ENCODE measurements at regions not wholly inside any gene's neighbourhood (a gene's known extent, or its start where the extent isn't known, plus 50 kb on each side); places are given as distances from the start of the nearest gene placed in this dataset.

DNA sequence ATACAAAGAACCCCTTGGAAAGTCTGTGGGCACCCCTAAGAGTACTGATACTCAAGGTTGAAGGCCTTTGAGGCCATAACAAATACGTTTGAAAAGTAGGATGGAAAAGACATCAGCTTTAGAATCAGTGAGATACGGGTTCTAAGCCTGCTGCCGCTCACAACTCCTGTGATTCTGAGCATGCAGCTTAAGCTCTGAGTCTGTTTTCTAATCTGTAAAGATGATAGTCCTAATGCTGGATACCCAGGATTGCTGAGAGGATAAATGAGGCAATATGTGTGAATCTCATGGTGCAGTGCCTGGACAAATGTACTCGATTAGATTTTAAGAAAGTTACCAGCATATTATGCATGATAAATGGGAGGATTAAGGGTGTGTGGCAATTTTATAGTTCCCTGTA lies 321.0 kb upstream of the HSF2 start:
- Mint-ChIP-seq H3K4me3 (ENCODE audit: unreplicated experiment) (no peak overlapping the region), H3K4me1 (ENCODE audit: unreplicated experiment) (peaks cover 3% of the 10 kb centered on the region), H3K9me3 (ENCODE audit: unreplicated experiment) (no peaks in the 10 kb centered on the region), H3K36me3 (ENCODE audit: low read depth, unreplicated experiment) (no peaks in the 10 kb centered on the region), H3K27me3 (ENCODE audit: unreplicated experiment) (no peaks in the 10 kb centered on the region), H3K27ac (ENCODE audit: unreplicated experiment) (no peak overlapping the region)
- DNase-seq (ENCODE audit: low spot score) = no peak
- TF ChIP-seq, protein P1, sequence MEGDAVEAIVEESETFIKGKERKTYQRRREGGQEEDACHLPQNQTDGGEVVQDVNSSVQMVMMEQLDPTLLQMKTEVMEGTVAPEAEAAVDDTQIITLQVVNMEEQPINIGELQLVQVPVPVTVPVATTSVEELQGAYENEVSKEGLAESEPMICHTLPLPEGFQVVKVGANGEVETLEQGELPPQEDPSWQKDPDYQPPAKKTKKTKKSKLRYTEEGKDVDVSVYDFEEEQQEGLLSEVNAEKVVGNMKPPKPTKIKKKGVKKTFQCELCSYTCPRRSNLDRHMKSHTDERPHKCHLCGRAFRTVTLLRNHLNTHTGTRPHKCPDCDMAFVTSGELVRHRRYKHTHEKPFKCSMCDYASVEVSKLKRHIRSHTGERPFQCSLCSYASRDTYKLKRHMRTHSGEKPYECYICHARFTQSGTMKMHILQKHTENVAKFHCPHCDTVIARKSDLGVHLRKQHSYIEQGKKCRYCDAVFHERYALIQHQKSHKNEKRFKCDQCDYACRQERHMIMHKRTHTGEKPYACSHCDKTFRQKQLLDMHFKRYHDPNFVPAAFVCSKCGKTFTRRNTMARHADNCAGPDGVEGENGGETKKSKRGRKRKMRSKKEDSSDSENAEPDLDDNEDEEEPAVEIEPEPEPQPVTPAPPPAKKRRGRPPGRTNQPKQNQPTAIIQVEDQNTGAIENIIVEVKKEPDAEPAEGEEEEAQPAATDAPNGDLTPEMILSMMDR (IDR thresholded peaks at IDR 0.05; ENCODE audit: unreplicated experiment) = no peak

DNA sequence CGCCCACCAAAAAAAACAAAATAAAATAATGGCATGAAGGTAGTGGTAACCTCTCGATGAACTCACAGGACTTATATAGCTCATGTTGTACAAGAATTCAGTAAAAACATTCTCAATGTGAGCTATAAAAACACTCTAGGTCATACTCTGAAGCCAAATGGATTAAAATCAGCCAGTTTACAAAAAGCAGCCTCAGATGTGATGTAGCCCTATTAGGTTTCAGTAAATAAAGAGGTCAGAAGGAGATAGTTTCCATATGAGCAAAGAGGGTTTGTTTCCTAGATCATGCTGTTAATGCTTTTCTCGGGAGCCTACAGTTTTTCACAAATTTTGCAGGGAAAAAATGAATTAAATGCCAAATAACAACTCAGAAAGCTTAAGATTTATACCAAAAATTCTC lies 319.5 kb upstream of the HSF2 start:
- no peak overlapping the region for H3K27ac Mint-ChIP-seq (ENCODE audit: unreplicated experiment)
- no peaks in the 10 kb centered on the region for H3K36me3 Mint-ChIP-seq (ENCODE audit: low read depth, unreplicated experiment)

DNA sequence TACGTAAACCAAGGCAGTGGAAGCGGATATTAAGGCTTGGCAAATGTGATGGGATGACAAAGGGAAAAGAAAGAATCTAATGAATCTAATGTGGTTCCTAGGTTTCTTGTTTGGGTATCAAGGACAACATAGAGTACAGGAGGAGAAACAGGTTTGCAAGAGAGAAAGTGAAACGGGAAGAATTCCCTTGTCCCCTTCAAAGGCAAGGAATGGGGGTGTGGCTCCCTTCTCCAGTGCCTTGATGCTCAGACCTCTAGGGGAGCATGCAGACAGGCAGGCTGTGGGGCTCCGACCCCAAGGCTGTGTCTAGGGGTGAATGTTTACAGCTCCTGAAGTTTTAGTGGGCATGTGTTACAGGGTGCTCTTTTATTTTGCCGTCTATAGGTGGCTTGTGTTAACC lies 317.5 kb upstream of the HSF2 start:
- DNase-seq (ENCODE audit: low spot score) = no peak
- no peaks in the 10 kb centered on the region for H3K27me3 Mint-ChIP-seq (ENCODE audit: unreplicated experiment)
- H3K4me3 Mint-ChIP-seq (ENCODE audit: unreplicated experiment) = no peak overlapping the region
- H3K27ac Mint-ChIP-seq (ENCODE audit: unreplicated experiment) = no peak overlapping the region
- no peaks in the 10 kb centered on the region for H3K36me3 Mint-ChIP-seq (ENCODE audit: low read depth, unreplicated experiment)
- H3K9me3 Mint-ChIP-seq (ENCODE audit: unreplicated experiment) = no peaks in the 10 kb centered on the region
- no peaks in the 10 kb centered on the region for H3K4me1 Mint-ChIP-seq (ENCODE audit: unreplicated experiment)
- TF ChIP-seq, protein P1 (IDR thresholded peaks at IDR 0.05; ENCODE audit: unreplicated experiment) = no peak

More for the DNA sequence above, 319.5 kb upstream of the HSF2 start:
- H3K4me3 Mint-ChIP-seq (ENCODE audit: unreplicated experiment) = no peak overlapping the region
- DNase-seq (ENCODE audit: low spot score) = no peak
- H3K27me3 Mint-ChIP-seq (ENCODE audit: unreplicated experiment) = no peaks in the 10 kb centered on the region
- TF ChIP-seq, protein P1 (IDR thresholded peaks at IDR 0.05; ENCODE audit: unreplicated experiment) = no peak
- H3K4me1 Mint-ChIP-seq (ENCODE audit: unreplicated experiment) = peaks cover 3% of the 10 kb centered on the region
- no peaks in the 10 kb centered on the region for H3K9me3 Mint-ChIP-seq (ENCODE audit: unreplicated experiment)

DNA sequence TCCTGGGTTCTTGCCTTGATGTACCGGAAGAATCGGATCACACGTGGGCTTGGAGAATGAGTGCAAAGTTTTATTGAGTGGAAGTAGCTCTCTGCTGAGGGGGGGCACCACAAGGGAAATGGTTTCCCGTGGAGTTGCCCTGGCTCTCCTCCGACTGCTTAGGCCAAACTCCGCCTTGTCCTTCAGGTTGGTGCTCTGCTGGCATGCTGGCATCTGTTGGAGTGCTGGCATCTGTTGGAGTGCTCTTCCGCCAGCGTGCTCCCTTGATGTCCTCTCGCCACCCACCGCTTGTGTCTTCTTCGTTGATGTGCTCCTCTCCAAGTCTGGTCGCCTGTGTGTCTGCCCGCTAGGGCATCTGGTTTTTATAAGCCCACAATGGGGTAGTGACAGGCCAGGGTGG lies 317.1 kb upstream of the HSF2 start:
- H3K4me1 Mint-ChIP-seq (ENCODE audit: unreplicated experiment) = no peaks in the 10 kb centered on the region
- H3K36me3 Mint-ChIP-seq (ENCODE audit: low read depth, unreplicated experiment) = no peaks in the 10 kb centered on the region
- H3K27ac Mint-ChIP-seq (ENCODE audit: unreplicated experiment) = no peak overlapping the region
- TF ChIP-seq, protein P1 (IDR thresholded peaks at IDR 0.05; ENCODE audit: unreplicated experiment) = no peak
- H3K27me3 Mint-ChIP-seq (ENCODE audit: unreplicated experiment) = no peaks in the 10 kb centered on the region
- no peak overlapping the region for H3K4me3 Mint-ChIP-seq (ENCODE audit: unreplicated experiment)
- no peak for DNase-seq (ENCODE audit: low spot score)
- no peaks in the 10 kb centered on the region for H3K9me3 Mint-ChIP-seq (ENCODE audit: unreplicated experiment)

DNA sequence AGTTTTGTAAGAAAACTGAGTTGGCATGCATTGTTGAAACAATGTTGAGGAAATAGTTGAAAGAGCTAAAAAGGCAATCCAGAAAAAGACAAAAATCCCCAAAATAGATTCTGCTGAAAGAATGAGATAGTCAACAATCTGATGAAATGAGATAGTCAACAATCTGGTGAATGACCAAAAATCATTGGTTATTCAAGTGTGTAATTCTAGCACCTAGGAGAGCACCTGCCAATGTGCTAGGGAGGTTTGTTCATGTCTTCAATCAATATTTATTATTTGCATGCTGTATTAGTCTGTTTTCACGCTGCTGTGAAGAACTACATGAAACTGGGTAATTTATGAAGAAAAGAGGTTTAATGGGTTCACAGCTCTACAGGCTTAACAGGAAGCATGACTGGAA lies 307.1 kb upstream of the HSF2 start:
- DNase-seq (ENCODE audit: low spot score) = no peak
- H3K27me3 Mint-ChIP-seq (ENCODE audit: unreplicated experiment) = no peaks in the 10 kb centered on the region
- H3K4me3 Mint-ChIP-seq (ENCODE audit: unreplicated experiment) = no peak overlapping the region
- no peaks in the 10 kb centered on the region for H3K36me3 Mint-ChIP-seq (ENCODE audit: low read depth, unreplicated experiment)
- no peak overlapping the region for H3K27ac Mint-ChIP-seq (ENCODE audit: unreplicated experiment)
- no peaks in the 10 kb centered on the region for H3K4me1 Mint-ChIP-seq (ENCODE audit: unreplicated experiment)
- TF ChIP-seq, protein P1 (IDR thresholded peaks at IDR 0.05; ENCODE audit: unreplicated experiment) = no peak
- H3K9me3 Mint-ChIP-seq (ENCODE audit: unreplicated experiment) = peaks cover 5% of the 10 kb centered on the region
